ENCODE measurements at regions not wholly inside any gene's neighbourhood (a gene's known extent, or its start where the extent isn't known, plus 50 kb on each side); places are given as distances from the start of the nearest gene placed in this dataset.
"Not testable (repeated sequence)": the region's sequence is repeated elsewhere in the genome, so short reads cannot be mapped to it uniquely, and the experiment has no call there.

DNA sequence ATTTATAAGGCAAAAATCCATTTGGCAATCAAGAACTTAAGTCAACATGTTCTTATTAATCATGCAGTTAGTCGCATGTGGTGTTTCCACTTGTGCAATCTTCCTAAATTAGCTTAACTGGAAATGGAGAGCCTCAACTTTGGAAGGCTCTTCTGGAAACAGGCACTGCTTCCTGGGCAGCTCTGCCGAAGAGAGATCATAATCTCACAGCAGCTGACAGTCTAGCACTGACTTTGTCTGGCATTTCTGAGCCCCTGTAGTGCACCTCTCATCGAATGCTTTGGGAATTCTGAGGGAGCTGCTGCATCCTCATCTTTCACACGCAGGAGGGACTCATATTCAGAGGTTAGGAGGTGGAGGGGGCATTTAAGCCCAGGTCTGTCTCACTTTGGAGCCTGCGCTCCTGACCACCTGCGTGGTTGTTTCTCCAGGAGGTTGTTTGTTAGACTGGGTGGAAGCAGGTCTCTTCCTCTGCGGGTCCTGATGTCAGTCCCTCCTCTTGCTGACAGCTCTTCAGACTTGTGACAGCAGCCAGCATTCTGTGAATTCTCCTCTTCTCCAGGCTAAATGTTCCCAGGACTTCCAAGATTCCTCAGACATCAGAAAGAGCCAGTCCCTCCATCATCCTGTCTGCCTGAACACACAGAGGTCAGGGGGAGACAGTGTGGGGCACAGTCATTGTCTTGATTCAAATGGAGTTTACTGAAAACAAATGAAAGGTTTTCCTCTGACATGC is 100.4 kb upstream of the GJB6 start:
- H3K36me3 ChIP-seq (ENCODE audit: insufficient read depth, low read length), result no peaks in the 10 kb centered on the region
- peaks cover 8% of the 10 kb centered on the region; the same call in 1 of the 2 replicates for H3K4me1 ChIP-seq (ENCODE audit: insufficient read depth, low read length)

DNA sequence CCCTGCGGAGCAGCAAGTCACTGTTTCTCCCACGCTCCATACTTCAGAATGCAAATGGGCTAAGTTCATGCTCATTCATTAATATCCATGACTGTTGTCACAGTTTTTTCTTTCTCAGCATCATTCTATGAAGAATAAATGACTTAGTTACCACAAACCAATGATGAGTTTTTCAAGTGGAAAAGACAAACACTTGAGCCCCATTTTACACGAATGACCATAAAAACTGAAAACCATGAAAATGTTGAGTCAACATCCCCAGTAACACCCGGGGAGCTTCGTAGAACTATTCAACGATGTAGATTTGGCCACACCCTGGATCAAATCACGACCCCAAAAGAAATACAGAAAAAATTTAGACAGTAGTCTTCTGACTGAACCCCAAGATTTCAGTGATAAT is 99.8 kb upstream of the GJB6 start:
- Histone ChIP-seq H3K4me1 (ENCODE audit: insufficient read depth, low read length) (peaks cover 8% of the 10 kb centered on the region; the same call in 1 of the 2 replicates), H3K36me3 (ENCODE audit: insufficient read depth, low read length) (no peaks in the 10 kb centered on the region), H3K9ac (ENCODE audit: low read depth, low read length) (no peak overlapping the region), H3K9me3 (ENCODE audit: control insufficient read depth, insufficient read depth, low read length) (peaks cover 4% of the 10 kb centered on the region)

More for the DNA sequence above, 100.4 kb upstream of the GJB6 start:
- Histone ChIP-seq H3K9me3 (ENCODE audit: control insufficient read depth, insufficient read depth, low read length) (peaks cover 4% of the 10 kb centered on the region), H3K9ac (ENCODE audit: low read depth, low read length) (no peak overlapping the region)

DNA sequence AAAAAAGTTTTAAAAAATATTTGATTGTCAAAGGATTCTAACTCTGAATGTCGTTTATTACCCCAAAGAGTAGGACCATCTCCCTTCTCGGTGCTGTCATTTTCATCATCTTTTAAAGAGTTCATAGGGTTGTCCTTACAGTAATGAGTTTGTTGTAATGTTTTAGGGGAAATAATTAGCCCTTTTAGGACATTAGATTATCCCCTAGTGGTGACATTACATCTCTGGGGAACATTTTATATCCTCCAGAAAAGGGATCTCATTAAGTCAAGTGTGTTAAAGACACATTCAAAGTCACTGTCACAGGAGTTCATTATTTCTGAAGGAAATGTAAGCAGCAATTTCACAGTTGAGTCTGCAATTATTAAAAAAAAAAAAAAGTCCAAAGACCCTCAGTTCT is 99.3 kb upstream of the GJB6 start:
- peaks cover 4% of the 10 kb centered on the region for H3K9me3 ChIP-seq (ENCODE audit: control insufficient read depth, insufficient read depth, low read length)
- peaks cover 8% of the 10 kb centered on the region; the same call in 1 of the 2 replicates for H3K4me1 ChIP-seq (ENCODE audit: insufficient read depth, low read length)
- no peak overlapping the region for H3K9ac ChIP-seq (ENCODE audit: low read depth, low read length)
- no peaks in the 10 kb centered on the region for H3K36me3 ChIP-seq (ENCODE audit: insufficient read depth, low read length)

- no peaks in the 10 kb centered on the region for H3K9me3 ChIP-seq (ENCODE audit: control insufficient read depth, insufficient read depth, low read length)
- H3K4me1 ChIP-seq (ENCODE audit: insufficient read depth, low read length), result no peaks in the 10 kb centered on the region
- H3K36me3 ChIP-seq (ENCODE audit: insufficient read depth, low read length), result no peaks in the 10 kb centered on the region
- H3K9ac ChIP-seq (ENCODE audit: low read depth, low read length), result no peak overlapping the region
Observed at GRCh38 chr13:20326809-20327208, 94.7 kb upstream of the GJB6 start.

GRCh38 chr13:20326276-20326675 is 94.2 kb upstream of the GJB6 start:
- Histone ChIP-seq H3K9ac (ENCODE audit: low read depth, low read length) (no peak overlapping the region), H3K4me1 (ENCODE audit: insufficient read depth, low read length) (no peaks in the 10 kb centered on the region), H3K9me3 (ENCODE audit: control insufficient read depth, insufficient read depth, low read length) (no peaks in the 10 kb centered on the region), H3K36me3 (ENCODE audit: insufficient read depth, low read length) (no peaks in the 10 kb centered on the region)

- no peaks in the 10 kb centered on the region for H3K9me3 ChIP-seq (ENCODE audit: control insufficient read depth, insufficient read depth, low read length)
- no peaks in the 10 kb centered on the region for H3K36me3 ChIP-seq (ENCODE audit: insufficient read depth, low read length)
- H3K4me1 ChIP-seq (ENCODE audit: insufficient read depth, low read length), result no peaks in the 10 kb centered on the region
- no peak overlapping the region for H3K9ac ChIP-seq (ENCODE audit: low read depth, low read length)
Observed at GRCh38 chr13:20320885-20321284, 88.8 kb upstream of the GJB6 start.

- Histone ChIP-seq H3K9me3 (ENCODE audit: control insufficient read depth, insufficient read depth, low read length) (no peaks in the 10 kb centered on the region), H3K9ac (ENCODE audit: low read depth, low read length) (no peak overlapping the region), H3K36me3 (ENCODE audit: insufficient read depth, low read length) (no peaks in the 10 kb centered on the region), H3K4me1 (ENCODE audit: insufficient read depth, low read length) (no peaks in the 10 kb centered on the region)
Observed at GRCh38 chr13:20313896-20314295, 81.8 kb upstream of the GJB6 start.

DNA sequence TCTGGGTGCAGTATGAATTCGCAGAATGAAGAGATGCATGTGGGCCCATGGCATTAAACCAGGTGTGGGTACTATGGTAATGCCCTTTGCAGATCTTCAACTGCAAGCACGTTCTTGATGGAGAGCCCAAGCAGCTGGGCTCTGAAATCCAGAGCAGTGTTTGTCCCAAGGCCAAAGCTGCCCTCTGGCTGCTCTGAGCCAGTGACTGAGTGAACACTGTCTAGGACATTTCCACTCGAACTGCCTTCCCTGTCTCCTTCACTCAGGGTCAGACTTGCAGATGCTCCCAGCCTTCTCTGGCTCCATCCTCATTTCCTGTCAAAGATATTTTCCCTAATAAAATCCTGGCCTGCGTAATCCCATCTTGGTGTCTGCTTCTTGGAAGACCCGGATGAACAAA is 80.2 kb upstream of the GJB6 start:
- Histone ChIP-seq H3K9ac (ENCODE audit: low read depth, low read length) (no peak overlapping the region), H3K36me3 (ENCODE audit: insufficient read depth, low read length) (no peaks in the 10 kb centered on the region), H3K4me1 (ENCODE audit: insufficient read depth, low read length) (no peaks in the 10 kb centered on the region), H3K9me3 (ENCODE audit: control insufficient read depth, insufficient read depth, low read length) (no peaks in the 10 kb centered on the region)

- Histone ChIP-seq H3K4me1 (ENCODE audit: insufficient read depth, low read length) (no peaks in the 10 kb centered on the region), H3K9me3 (ENCODE audit: control insufficient read depth, insufficient read depth, low read length) (no peaks in the 10 kb centered on the region), H3K9ac (ENCODE audit: low read depth, low read length) (no peak overlapping the region), H3K36me3 (ENCODE audit: insufficient read depth, low read length) (no peaks in the 10 kb centered on the region)
Observed at GRCh38 chr13:20311596-20311995, 79.5 kb upstream of the GJB6 start.

DNA sequence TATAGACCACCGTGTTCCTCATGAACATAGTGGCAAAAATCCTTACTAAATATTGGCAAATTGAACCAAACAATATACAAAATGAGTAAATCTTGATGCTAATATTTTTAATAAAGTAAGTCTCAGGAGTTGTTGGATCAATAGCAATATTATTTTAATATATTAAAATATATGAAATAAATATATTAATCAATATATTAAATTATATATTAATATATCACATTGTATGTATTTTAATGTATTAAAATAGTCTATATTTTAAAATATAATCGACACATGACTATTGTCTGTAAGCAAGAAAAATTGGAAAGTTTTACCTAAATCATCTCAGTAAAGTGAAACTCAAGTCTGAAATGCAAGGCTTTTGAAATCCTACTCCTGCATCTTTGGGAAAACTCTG is 78.9 kb upstream of the GJB6 start:
- H3K4me1 ChIP-seq (ENCODE audit: insufficient read depth, low read length), result no peaks in the 10 kb centered on the region
- no peaks in the 10 kb centered on the region for H3K36me3 ChIP-seq (ENCODE audit: insufficient read depth, low read length)
- no peak overlapping the region for H3K9ac ChIP-seq (ENCODE audit: low read depth, low read length)
- no peaks in the 10 kb centered on the region for H3K9me3 ChIP-seq (ENCODE audit: control insufficient read depth, insufficient read depth, low read length)

GRCh38 chr13:20306039-20306438 is 73.9 kb upstream of the GJB6 start:
- H3K9ac ChIP-seq (ENCODE audit: low read depth, low read length), result no peak overlapping the region
- H3K36me3 ChIP-seq (ENCODE audit: insufficient read depth, low read length), result no peaks in the 10 kb centered on the region
- H3K4me1 ChIP-seq (ENCODE audit: insufficient read depth, low read length), result no peaks in the 10 kb centered on the region
- H3K9me3 ChIP-seq (ENCODE audit: control insufficient read depth, insufficient read depth, low read length), result no peaks in the 10 kb centered on the region

- Histone ChIP-seq H3K9ac (ENCODE audit: low read depth, low read length) (no peak overlapping the region), H3K4me1 (ENCODE audit: insufficient read depth, low read length) (no peaks in the 10 kb centered on the region), H3K9me3 (ENCODE audit: control insufficient read depth, insufficient read depth, low read length) (no peaks in the 10 kb centered on the region), H3K36me3 (ENCODE audit: insufficient read depth, low read length) (no peaks in the 10 kb centered on the region)
Observed at GRCh38 chr13:20305587-20305986, 73.5 kb upstream of the GJB6 start.

- not testable (repeated sequence) for H3K4me1 ChIP-seq (ENCODE audit: insufficient read depth, low read length); H3K9ac ChIP-seq (ENCODE audit: low read depth, low read length)
Observed at GRCh38 chr13:20304061-20304460, 71.9 kb upstream of the GJB6 start.

GRCh38 chr13:20303636-20304035 is 71.5 kb upstream of the GJB6 start:
- H3K9ac ChIP-seq (ENCODE audit: low read depth, low read length), result no peak overlapping the region
- H3K4me1 ChIP-seq (ENCODE audit: insufficient read depth, low read length), result peaks cover under 1% of the 10 kb centered on the region; the same call in 1 of the 2 replicates
- H3K36me3 ChIP-seq (ENCODE audit: insufficient read depth, low read length), result no peaks in the 10 kb centered on the region
- no peaks in the 10 kb centered on the region for H3K9me3 ChIP-seq (ENCODE audit: control insufficient read depth, insufficient read depth, low read length)

More at GRCh38 chr13:20304061-20304460, 71.9 kb upstream of the GJB6 start:
- H3K36me3 ChIP-seq (ENCODE audit: insufficient read depth, low read length); H3K9me3 ChIP-seq (ENCODE audit: control insufficient read depth, insufficient read depth, low read length): not testable (repeated sequence)

GRCh38 chr13:20301403-20302071 is 69.4 kb upstream of the GJB6 start:
- peaks cover 8% of the 10 kb centered on the region for H3K4me1 ChIP-seq (ENCODE audit: insufficient read depth, low read length)
- H3K36me3 ChIP-seq (ENCODE audit: insufficient read depth, low read length), result no peaks in the 10 kb centered on the region
- peak overlapping the region; percentile 16; the same call in 1 of the 2 replicates for H3K9ac ChIP-seq (ENCODE audit: low read depth, low read length)
- no peaks in the 10 kb centered on the region for H3K9me3 ChIP-seq (ENCODE audit: control insufficient read depth, insufficient read depth, low read length)

Measured in ES-I3 (cell line).